Activated T-cell treated with anti-CD3 and anti-CD28 coated beads, Interleukin-2, amount 50 U/mL, for 72 hours (primary cell): ENCODE measurements at regions not wholly inside any gene's neighbourhood (a gene's known extent, or its start where the extent isn't known, plus 50 kb on each side); places are given as distances from the start of the nearest gene placed in this dataset.
"Not testable (repeated sequence)": the region's sequence is repeated elsewhere in the genome, so short reads cannot be mapped to it uniquely, and the experiment has no call there.

ENCODE experiments used
- ATAC-seq, 2 donors: fragments of 150-1000 bp; cut with Tn5 transposase; replicated peaks in 1 of 2; 2 replicates each; pipeline ENCODE4 v1.10.0; 2021; ENCODE audit warnings: moderate library complexity in 2 of 2, mild to moderate bottlenecking in 1 of 2
- DNase-seq, 2 donors: peaks; one replicate each; pipeline ENCODE4 v3.0.0; 2021 to 2022; ENCODE audit warnings: mixed read lengths in 1 of 2
- H3K27ac Mint-ChIP-seq: one replicate; pipeline ENCODE4 v1.8.0; 2022; ENCODE audit warnings: mild to moderate bottlenecking, moderate library complexity, mixed read lengths
- H3K27me3 Mint-ChIP-seq: one replicate; pipeline ENCODE4 v1.8.0; 2022; ENCODE audit warnings: low read depth, mixed read lengths
- H3K36me3 Mint-ChIP-seq, 2 donors: one replicate each; pipeline ENCODE4 v1.8.0; 2022; ENCODE audit warnings: mixed read lengths in 2 of 2, mild to moderate bottlenecking in 1 of 2; ENCODE audit not compliant: insufficient read depth in 2 of 2
- H3K4me1 Mint-ChIP-seq: one replicate; pipeline ENCODE4 v1.8.0; 2022; ENCODE audit warnings: low read depth, mixed read lengths
- H3K4me3 Mint-ChIP-seq, 2 donors: one replicate each; pipeline ENCODE4 v1.8.0; 2022; ENCODE audit warnings: mild to moderate bottlenecking in 2 of 2, mixed read lengths in 2 of 2, moderate library complexity in 2 of 2
- H3K9me3 Mint-ChIP-seq, 2 donors: one replicate each; pipeline ENCODE4 v1.8.0; 2022; ENCODE audit warnings: mixed read lengths in 2 of 2

DNA sequence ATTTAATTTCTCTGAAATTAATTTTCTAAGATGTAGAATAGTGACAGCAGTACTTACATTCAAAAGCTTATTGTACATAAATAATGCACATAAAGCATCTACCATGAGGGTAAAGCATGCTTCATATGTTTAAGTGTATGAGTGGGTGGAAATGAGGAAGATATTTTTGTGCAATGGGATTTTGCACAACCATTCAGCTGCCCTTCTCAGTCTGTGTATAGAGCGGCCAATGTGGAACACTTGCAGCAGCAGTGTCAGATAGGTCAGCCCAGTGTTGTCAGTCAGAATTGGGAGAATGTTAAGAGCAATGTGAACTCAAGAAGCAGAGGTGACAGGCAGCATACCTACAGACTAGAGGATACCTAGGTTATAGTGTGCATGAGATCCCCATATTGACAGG is 72.5 kb upstream of the ATP2B1 start:
- Mint-ChIP-seq H3K27ac (no peak overlapping the region), H3K4me3 (no peak overlapping the region), H3K27me3 (no peaks in the 10 kb centered on the region), H3K9me3 (peaks cover 7 to 10% of the 10 kb centered on the region in 2 donors), H3K4me1 (peaks cover 7% of the 10 kb centered on the region), H3K36me3 (peaks cover 5 to 8% of the 10 kb centered on the region in 2 donors)
- no peak for ATAC-seq
- DNase-seq, result no peak

DNA sequence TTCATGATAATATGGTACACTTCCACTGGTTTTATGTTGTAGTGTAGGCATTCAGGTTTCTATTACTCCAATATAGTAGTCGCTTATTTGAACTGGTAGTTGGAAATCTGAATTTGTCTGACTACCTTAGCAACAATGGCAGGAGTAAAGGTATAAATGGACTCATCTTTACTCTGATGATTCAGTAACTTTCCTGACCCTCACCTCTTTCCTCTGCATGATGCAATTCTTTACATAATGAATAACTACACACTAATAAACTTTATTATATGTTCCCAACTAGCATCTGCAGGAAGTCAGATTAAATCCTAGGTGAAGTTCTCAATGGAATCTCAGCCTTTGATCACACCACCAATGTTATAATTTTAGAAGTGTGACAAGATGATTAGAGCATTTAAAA is 70.5 kb upstream of the ATP2B1 start:
- no peaks in the 10 kb centered on the region for H3K36me3 Mint-ChIP-seq
- H3K4me3 Mint-ChIP-seq, result no peak overlapping the region
- ATAC-seq (no peak), DNase-seq (no peak)
- no peak overlapping the region for H3K27ac Mint-ChIP-seq
- peaks cover 0 to 4% of the 10 kb centered on the region in 2 donors for H3K9me3 Mint-ChIP-seq
- H3K4me1 Mint-ChIP-seq, result peaks cover 7% of the 10 kb centered on the region
- H3K27me3 Mint-ChIP-seq, result no peaks in the 10 kb centered on the region

DNA sequence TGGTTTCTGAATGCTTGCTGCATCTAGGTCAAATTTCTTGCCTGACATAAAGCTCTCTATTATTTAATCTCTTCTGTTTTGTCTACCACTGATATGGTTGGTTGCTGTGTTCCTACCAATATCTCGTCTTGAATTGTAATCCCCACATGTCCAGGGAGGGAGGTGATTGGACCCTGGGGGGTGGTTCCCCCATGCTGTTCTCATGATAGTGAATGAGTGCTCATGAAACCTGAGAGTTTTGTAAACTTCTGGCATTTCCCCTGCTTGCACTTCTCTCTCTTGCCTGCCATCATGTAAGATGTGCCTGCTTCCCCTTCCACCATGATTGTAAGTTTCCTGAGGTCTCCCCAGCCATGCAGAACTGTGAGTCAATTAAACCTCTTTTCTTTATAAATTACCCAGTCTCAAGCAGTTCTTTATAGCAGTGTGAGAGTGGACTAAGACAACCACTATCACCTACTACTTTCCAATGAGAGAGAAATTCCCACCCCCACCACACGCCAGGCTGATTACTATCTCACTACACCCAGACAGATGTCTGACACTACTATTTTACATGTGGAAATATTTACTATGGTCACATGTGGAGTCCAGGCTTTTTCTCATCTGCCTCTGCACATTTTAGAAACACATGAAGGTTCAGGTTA is 69.2 kb upstream of the ATP2B1 start:
- no peak for DNase-seq
- Mint-ChIP-seq H3K9me3 (peaks cover 0 to 2% of the 10 kb centered on the region in 2 donors), H3K36me3 (no peaks in the 10 kb centered on the region), H3K4me1 (peaks cover 7% of the 10 kb centered on the region), H3K27ac (no peak overlapping the region), H3K4me3 (no peak overlapping the region), H3K27me3 (no peaks in the 10 kb centered on the region)
- no peak for ATAC-seq

DNA sequence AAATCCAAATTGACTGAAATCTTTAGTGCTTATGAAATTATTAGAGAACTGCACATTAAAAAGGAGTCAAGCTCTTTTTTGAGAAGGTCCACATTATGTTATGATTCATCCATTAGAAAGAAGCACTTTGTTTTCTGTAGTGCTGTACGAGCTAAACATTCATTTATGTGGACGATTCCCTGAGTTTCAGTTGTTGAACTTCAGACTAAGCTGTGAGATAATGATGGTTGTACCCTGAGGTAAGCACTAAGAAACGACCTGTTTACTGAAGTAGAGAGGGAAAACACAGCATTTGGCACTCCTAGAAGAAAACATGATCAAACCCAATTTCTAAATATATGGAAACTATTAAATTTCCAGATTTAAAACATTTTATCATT is 67.3 kb upstream of the ATP2B1 start:
- H3K27ac Mint-ChIP-seq, result no peak overlapping the region
- ATAC-seq, result no peak
- no peaks in the 10 kb centered on the region for H3K36me3 Mint-ChIP-seq
- H3K4me1 Mint-ChIP-seq, result peaks cover 7% of the 10 kb centered on the region
- H3K27me3 Mint-ChIP-seq, result no peaks in the 10 kb centered on the region
- no peak for DNase-seq
- no peak overlapping the region for H3K4me3 Mint-ChIP-seq
- H3K9me3 Mint-ChIP-seq, result peaks cover 2 to 5% of the 10 kb centered on the region in 2 donors

DNA sequence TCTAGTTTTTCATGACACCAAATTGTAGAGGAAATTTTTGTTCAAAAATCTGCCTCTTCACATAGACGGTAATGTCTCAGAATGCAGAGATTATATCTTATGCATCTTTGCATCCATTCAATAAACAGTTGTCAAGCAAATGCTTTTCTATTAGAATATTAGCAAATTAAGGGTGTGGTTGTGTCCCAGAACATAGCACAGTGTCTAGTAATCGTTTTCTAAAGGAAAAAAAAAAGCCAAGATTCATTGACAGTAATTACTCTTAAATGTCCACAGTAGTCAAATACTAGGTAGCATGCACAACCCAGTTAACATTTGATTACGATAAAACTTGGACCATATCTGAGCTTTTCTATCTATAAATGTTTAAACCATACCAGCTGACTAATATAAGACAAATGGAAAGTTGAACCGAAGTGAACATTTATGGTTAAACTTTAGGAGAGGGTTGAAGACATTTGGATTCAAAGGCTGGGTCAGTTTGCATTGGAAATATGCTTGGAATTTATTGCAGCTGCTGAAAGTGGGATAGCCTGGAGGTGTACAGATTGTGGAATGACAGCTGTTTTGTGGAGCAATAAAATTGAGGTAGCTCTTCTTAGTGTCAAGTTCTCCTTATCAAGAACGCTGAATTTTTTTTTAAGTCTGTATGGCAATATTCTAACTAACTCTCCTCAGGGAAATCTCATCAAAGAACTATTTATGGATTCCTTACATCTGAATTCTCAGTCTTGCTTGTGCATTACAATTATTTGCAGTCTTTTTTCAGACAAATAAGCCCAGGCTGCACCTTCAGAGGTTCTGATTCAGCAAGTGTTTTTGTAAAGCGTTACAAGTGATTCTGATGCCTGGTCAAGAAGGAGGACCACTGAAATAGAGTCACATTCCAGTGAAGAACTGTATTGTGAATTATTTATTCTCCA is 66.7 kb upstream of the ATP2B1 start:
- no peak overlapping the region for H3K27ac Mint-ChIP-seq
- H3K36me3 Mint-ChIP-seq, result no peaks in the 10 kb centered on the region
- H3K4me3 Mint-ChIP-seq, result no peak overlapping the region
- ATAC-seq (no peak), DNase-seq (no peak)
- no peaks in the 10 kb centered on the region for H3K27me3 Mint-ChIP-seq
- H3K9me3 Mint-ChIP-seq, result peaks cover 2 to 5% of the 10 kb centered on the region in 2 donors
- H3K4me1 Mint-ChIP-seq, result peaks cover 7% of the 10 kb centered on the region

DNA sequence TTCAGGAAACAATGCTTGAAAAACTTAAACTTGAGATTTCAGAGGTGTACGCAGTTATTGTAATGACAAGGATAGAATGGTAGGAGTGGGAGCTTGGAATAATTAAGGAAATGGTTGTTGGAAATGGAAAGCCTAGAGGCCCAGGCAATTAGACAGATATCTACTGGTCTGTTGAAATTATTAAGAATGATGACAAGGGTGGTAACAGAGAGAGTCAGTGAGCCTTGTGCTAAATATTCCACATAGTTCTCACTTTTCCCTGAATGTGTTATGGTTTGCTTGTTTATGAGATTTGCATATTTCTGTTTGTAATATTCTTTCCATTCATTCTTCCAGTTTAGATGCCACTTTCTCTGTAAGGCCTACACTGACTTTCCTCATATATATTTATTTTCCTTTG is 66.0 kb upstream of the ATP2B1 start:
- no peak overlapping the region for H3K4me3 Mint-ChIP-seq
- DNase-seq (no peak), ATAC-seq (no peak)
- no peaks in the 10 kb centered on the region for H3K27me3 Mint-ChIP-seq
- peaks cover 11% of the 10 kb centered on the region for H3K4me1 Mint-ChIP-seq
- H3K36me3 Mint-ChIP-seq, result no peaks in the 10 kb centered on the region
- peaks cover 2 to 5% of the 10 kb centered on the region in 2 donors for H3K9me3 Mint-ChIP-seq
- H3K27ac Mint-ChIP-seq, result no peak overlapping the region

DNA sequence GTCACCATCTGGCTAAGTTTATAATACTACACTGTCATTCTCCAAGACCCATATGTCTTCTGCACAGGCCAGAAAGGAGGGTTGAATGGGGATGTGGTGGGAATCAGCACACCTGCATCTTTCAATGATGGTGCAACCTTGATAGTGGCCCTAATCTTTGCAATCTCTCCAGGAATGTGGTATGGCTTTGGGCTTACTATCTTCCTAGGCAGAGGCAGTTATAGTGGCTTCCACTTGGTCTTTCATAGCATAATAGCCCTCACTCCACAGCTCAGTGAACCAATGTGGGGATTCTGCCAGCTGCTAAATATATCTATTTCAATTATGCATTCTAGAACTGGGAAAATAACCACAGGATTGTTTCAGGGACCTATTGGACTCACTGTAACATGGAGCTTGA is 61.8 kb upstream of the ATP2B1 start:
- H3K27me3 Mint-ChIP-seq, result no peaks in the 10 kb centered on the region
- ATAC-seq (no peak), DNase-seq (no peak)
- H3K36me3 Mint-ChIP-seq, result peaks cover 0 to 1% of the 10 kb centered on the region in 2 donors
- peaks cover 35% of the 10 kb centered on the region for H3K4me1 Mint-ChIP-seq
- no peak overlapping the region for H3K4me3 Mint-ChIP-seq
- peaks cover 0 to 5% of the 10 kb centered on the region in 2 donors for H3K9me3 Mint-ChIP-seq
- H3K27ac Mint-ChIP-seq, result no peak overlapping the region

DNA sequence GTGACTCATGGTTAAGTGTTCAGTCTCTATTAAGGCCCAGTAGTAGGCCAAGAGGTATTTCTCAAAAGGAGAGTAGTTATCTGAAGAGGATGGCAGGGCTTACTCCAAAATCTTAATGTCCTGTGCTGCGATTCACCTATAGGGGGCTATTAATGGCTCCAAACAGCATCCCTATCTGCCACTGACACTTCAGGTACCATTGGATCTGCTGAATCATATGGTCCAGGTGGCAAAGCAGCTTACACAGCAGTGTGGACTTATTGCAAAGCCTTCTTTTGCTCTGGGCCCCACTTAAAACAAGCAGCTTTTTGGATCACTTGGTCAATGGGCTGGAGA is 60.8 kb upstream of the ATP2B1 start:
- H3K36me3 Mint-ChIP-seq, result peaks cover 0 to 1% of the 10 kb centered on the region in 2 donors
- H3K27ac Mint-ChIP-seq, result peak overlapping the region; percentile 77
- H3K9me3 Mint-ChIP-seq, result peaks cover 2 to 5% of the 10 kb centered on the region in 2 donors
- H3K4me3 Mint-ChIP-seq, result no peak overlapping the region
- ATAC-seq (no peak), DNase-seq (no peak)
- H3K4me1 Mint-ChIP-seq, result peaks cover 35% of the 10 kb centered on the region
- no peaks in the 10 kb centered on the region for H3K27me3 Mint-ChIP-seq

DNA sequence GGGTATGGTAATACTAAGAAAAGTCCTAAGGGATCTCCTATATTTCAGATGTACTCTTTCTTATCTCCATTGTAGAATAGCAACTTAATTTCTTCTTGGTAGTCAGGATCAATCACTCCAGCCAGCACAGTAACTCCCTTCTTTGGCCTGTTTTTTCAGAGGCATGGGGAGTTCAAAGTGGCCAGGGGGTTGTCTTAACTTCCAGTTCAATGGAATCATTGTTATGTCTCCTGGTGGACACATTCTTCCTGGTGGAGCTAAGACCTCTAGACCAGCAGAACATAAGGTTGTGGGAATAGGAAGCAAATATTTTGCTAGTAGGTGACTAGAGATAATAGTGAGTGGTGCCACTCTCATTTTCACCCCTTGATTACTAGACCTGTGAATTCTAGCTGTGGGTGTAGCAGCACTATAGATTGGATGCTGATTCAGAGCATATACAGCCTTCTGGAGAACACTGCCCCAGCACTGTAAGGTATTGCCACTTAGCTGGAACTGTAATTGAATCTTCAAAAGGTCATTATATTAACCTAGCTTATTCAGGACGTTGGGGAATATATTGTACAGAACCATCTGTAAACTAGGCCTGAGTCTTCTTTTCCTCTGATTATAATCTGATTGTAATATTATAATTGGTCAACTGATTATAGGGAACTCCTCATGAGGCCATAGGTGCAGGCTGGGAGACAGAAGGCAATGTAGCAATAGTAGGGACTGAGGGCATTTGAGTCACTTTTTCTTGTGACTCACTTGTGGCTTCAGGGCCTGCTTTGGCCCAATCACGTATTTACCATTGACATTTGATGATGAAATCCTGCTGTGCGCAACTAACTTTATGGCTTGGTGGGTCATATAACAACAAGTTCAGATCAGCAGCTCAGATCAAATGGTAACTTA is 60.2 kb upstream of the ATP2B1 start:
- Mint-ChIP-seq H3K27ac (peak overlapping the region; percentile 77), H3K36me3 (peaks cover 1% of the 10 kb centered on the region in 2 donors), H3K4me3 (no peak overlapping the region), H3K4me1 (peaks cover 35% of the 10 kb centered on the region), H3K27me3 (no peaks in the 10 kb centered on the region), H3K9me3 (peaks cover 4 to 6% of the 10 kb centered on the region in 2 donors)
- DNase-seq (peak; percentile 48 to 58), ATAC-seq (peak; percentile 90 to 92)

DNA sequence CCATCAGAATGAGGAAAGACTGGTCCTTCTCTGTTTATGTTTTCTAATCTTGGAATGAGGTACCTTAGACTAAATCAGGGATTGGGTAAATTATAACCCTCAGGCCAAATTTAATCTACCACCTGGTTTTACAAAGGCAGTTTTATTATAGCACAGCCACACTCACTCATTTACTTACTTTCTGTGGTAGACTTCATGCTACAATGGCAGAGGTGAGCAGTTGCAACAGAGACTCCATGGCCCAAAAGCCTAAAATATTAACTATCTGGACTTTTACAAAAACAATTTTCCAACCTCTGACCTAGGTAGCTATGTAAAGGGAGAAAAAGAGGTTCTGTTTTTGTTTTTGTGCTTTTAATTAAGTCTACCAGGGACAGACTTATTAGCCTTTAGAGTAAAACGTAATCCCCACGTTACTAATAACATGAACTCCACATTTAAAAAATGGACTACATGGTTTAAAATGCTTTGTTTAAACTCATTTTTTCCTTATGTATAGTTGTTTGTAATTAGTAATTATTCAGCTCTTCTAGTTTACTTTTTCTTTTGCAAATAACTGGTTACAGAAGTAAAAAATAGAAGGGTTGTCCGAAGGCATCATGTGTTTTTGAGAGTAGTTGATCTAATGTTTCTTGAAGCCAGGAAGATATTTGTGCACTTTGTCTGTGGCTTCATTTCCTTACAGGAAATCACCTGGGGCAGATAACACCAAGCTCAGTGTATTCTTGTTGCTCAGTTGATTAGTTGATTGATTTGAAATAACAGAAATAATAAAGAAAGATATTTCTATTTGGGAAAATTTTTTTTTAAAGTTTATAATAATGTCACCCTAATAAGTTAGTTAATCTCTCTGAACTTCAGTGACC is 57.6 kb upstream of the ATP2B1 start:
- no peak for ATAC-seq
- peaks cover 1 to 2% of the 10 kb centered on the region in 2 donors for H3K36me3 Mint-ChIP-seq
- H3K27ac Mint-ChIP-seq, result no peak overlapping the region
- no peak overlapping the region for H3K4me3 Mint-ChIP-seq
- H3K9me3 Mint-ChIP-seq, result peaks cover 3 to 4% of the 10 kb centered on the region in 2 donors
- peaks cover 35% of the 10 kb centered on the region for H3K4me1 Mint-ChIP-seq
- H3K27me3 Mint-ChIP-seq, result no peaks in the 10 kb centered on the region
- no peak for DNase-seq

DNA sequence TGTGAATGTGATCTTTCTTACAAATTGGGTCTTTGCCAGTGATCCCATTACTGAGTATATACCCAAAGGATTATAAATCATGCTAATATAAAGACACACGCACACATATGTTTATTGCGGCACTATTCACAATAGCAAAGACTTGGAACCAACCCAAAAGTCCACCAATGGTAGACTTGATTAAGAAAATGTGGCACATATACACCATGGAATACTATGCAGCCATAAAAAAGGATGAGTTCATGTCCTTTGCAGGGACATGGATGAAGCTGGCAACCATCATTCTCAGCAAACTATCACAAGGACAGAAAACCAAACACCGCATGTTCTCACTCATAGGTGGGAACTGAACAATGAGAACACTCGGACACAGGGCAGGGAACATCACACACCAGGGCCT is 55.5 kb upstream of the ATP2B1 start:
- not testable (repeated sequence) for H3K4me3 Mint-ChIP-seq, H3K9me3 Mint-ChIP-seq

DNA sequence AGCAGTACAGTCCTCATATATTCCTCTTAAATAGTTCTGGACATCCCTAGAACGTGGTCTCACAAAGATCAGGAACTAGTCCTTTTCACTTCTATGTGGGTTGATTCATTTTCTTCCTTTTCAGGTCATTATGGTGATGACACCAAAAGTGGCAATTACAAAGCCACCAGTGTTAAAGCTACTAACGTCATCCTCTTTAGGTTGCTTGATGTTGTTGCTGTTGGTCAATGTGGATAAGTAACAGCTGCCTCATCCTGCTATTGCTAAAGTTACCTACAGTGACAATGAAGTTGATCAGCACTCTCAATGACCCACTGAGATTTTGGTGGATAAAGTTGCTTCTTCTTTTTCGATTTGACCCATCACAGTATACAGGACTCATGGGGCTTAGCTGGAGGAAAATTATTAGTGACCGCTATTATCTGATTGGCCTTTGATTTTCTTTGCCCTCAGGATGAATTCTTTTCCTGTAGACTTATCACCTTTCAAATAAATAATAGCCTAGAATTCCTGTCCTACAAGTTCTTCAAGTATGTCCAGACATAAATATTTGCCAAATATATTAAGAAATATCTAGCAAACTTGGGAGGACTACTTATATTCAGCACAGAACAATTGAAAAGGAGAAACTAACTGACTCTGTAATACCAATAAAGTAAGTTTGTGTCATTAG is 54.0 kb upstream of the ATP2B1 start:
- Mint-ChIP-seq H3K36me3 (peaks cover 1 to 2% of the 10 kb centered on the region in 2 donors), H3K9me3 (peaks cover 3 to 4% of the 10 kb centered on the region in 2 donors), H3K4me3 (no peak overlapping the region), H3K27ac (no peak overlapping the region), H3K27me3 (no peaks in the 10 kb centered on the region), H3K4me1 (peaks cover 27% of the 10 kb centered on the region)
- no peak for DNase-seq
- peak in 1 of 2 donors; percentile 73 for ATAC-seq

More for the DNA sequence above, 55.5 kb upstream of the ATP2B1 start:
- H3K4me1 Mint-ChIP-seq, result peaks cover 39% of the 10 kb centered on the region
- not testable (repeated sequence) for H3K36me3 Mint-ChIP-seq, H3K27me3 Mint-ChIP-seq, DNase-seq, ATAC-seq, H3K27ac Mint-ChIP-seq
